Stimulated activated CD4-positive, alpha-beta T cell treated with anti-CD3 and anti-CD28 coated beads, Interleukin-15, amount 100 ng/mL, for 24 hours (primary cell): ENCODE measurements at regions not wholly inside any gene's neighbourhood (a gene's known extent, or its start where the extent isn't known, plus 50 kb on each side); places are given as distances from the start of the nearest gene placed in this dataset.
"Not testable (repeated sequence)": the region's sequence is repeated elsewhere in the genome, so short reads cannot be mapped to it uniquely, and the experiment has no call there.

Experiments used
- DNase-seq: peaks from one replicate; pipeline ENCODE4 v3.0.0-alpha.2; 2020

DNA sequence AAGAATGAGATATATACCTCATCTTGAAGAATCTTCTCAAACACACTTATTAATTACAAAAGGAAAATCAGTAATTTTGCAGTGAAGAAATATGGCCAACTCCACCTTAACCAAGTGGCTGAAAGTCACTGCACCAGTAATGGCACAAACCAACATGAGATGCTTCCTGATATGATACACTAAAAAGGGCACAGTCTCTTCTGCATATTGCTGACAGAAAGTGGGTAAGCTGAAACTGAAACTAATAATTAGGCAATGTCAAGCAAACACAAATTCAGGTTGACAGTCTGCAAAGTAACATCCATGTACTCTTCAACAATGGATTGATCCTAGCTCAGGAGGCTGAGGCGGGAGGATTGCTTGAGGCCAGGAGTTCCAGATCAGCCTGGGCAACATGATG is 56.1 kb downstream of the ZNF22 start:
- not testable (repeated sequence) for DNase-seq

DNA sequence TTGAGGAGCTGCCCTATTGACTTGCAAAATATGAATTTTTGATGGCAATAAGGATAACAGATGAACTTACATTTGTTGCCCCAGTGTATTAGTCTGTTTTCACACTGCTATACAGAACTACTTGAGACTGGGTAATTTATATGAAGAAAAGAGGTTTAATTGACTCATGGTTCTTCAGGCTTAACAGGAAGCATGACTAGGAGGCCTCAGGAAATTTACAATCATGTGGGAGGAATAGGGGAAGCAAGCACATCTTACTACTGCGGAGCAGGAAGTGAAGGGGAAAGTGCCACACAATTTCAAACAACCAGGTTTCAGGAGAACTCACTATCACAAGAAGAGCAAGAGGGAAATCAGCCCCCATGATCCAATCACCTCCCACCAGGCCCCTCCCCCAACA is 57.9 kb downstream of the ZNF22 start:
- DNase-seq = no peak

DNA sequence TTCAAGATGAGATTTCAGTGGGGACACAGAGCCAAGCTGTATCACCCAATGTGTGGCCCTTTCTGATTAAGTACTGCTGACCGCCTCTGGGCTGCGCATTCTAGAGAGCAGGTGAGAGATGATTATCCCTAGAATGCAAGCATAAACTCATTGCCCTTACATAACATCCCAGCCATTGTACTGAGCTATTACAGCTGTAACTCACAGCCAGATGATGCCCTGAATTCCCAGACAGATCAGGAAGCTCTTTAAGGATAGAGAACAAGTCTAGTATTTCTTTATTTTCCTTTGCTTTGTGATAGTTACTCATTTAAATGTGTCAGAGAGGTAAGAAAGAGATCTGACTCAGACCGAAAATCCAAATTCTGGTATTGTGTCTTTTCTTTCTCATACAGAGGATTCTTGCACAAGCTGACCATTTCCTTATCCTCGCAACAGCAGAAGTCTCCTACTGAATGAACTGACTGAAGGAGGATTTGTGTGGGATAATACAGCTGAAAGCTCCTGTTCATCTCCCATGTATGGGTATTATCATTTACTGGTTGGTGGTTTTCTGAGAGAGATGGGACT is 58.4 kb downstream of the ZNF22 start:
- no peak for DNase-seq

DNA sequence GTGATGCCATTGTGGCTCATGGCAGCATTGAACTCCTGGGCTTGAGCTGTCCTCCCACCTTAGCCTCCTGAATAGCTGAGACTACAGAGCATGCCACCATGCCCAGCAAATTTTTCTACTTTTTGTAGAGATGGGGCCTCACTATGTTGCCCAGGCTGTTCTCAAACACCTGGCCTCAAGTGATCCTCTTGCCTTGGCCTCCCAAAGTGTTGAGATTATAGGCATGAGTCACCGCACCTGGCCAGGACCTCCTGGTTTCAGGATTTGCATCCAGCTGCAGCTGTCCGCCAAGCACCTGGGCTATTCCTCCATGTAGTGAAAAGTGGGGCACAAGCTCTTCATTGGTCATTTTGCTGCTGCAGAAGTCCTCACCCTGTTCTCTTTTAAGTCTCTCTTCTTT is 58.9 kb downstream of the ZNF22 start:
- DNase-seq = no peak

DNA sequence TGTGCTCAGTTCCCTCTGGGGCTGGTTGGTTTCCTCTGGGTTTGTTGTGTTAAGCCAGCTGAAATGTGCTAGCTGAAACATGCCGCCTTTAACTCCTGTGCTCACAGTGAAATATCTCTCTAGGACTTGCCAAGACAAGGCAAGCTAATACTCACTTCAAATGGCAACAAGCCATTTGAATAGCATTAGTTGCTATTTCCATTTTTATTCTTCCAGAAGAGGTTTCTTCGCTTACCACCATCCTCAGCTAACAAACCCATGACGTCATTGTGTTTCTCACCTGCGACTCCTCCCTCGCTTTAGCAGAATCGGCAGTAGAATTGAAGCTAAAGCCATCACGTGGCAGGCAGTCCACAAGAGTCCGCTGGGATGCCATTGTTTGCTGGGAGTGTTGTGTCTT is 61.3 kb downstream of the ZNF22 start:
- no peak for DNase-seq

DNA sequence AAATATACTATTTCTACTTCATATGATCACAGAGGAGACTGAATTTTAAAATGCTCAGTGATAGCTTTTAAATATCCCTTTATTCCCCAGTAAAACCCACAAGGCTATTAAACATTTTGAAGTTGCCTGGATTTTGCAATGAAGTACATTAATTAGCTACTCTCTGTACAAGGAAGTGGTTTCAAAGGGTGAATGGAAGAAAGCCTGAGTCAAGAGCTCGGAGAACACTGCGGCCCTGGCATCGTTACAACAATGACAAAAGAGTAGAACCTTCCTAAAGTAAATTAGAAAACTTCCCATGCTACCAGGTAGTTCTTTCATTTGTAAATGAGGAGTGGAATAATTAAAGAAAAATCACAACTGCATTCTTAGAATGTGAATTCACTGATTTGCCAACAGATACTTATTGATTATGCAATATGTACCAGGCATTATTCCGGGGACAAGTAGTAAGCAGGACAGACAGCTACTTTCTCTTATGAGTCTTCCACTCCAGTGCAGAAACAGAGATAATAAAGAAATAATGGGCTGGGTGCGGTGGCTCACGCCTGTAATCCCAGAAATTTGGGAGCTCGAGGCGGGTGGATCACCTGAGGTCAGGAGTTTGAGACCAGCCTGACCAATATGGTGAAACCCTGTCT is 63.0 kb downstream of the ZNF22 start:
- DNase-seq = no peak

DNA sequence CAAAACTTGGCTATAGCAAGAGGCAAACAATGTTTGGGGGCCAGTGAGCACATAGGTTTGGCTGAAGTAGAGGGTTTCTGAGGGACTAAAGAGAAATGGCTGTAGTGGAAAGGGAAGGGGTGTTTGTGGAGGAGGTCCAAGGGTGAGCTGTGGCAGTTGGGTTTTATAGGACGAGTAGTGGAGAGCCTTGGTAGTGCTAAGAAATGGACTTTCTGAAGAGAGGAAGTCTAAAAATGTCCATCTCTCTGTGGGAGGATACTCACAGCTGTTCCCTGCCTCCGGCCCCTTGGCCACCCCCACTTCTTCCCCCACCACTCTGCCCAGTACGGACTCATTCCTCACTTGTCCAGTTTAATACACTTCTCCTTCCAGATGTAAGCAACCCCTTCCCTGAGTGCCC is 64.3 kb downstream of the ZNF22 start:
- no peak for DNase-seq

DNA sequence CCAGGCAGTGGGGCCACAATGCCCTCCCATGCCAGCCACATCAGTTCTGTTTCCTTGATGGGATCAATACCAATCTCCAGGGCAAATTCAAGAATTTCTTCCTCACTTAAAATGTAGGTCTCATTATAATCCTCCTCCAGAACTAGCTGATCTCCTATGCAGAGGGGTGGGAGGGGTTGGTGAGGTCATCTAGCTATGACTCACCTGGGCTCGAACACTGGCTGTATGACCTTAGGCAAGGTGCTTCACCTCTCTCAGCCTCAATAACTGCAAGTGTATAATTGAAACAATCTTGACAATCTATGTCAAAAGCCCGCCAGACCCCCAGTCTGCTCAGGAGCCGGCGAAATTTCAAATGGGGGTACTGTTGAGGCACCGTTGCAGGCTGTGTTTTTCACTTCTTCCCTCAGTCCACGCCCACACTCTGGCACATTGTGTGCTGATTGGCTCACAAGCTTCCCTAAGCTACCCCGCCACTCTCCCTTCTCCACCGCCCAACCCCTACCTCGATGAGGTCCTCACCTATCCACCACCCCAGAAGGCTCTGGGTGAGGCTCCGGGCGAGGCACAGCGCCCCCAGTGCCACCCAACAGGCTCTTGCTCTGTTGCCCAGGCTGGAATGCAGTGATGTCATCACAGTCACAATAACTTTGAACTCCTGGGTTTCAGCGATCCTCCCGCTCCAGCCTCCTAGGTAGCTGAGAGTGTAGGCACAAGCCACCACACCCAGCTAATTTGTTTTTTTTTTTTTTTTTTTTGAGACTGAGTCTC is 70.5 kb downstream of the ZNF22 start:
- no peak for DNase-seq

DNA sequence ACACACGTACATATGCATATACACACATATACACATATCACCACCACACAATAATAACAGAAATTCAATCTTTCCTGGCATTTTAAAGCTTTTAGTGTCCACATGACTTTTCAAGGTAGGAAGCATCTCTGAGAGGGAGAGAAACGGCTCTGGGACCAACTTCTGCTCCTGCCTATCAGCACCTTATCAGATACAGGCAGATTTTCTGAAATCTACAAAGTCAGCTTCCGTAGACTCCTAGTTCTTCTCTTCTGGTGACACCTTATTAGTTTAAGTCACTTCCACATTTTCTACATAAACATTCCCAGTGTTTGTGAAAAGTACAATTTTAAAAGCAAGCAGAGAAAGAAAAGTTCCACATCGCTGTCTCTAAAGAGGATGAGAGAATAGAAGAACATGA is 74.5 kb downstream of the ZNF22 start:
- DNase-seq = no peak

DNA sequence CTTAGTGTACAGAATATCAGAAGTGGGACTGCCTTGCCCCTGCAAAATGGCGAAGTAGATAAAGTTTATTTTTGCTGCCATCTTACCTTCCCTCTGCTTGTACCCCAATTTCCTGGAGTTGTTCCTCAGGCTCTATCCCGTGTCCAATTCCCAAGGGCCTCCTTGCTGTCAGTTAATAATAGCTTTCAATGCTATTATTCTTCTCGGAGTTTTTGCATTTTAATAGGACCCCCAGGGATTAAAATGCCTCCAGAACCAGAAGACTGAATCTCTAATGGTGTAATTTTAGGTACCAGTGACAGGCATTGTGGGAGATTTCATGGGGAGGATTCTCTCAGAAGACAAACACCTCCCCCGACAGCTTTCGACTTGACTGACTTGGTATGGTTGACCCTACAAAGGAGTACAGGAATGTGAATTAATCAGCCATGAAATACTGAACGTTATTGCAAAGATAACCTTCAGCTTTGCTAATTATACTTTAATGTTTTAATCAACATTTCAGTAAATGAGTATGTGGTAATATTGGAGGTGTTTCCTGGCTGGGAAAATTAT is 75.2 kb downstream of the ZNF22 start:
- no peak for DNase-seq

DNA sequence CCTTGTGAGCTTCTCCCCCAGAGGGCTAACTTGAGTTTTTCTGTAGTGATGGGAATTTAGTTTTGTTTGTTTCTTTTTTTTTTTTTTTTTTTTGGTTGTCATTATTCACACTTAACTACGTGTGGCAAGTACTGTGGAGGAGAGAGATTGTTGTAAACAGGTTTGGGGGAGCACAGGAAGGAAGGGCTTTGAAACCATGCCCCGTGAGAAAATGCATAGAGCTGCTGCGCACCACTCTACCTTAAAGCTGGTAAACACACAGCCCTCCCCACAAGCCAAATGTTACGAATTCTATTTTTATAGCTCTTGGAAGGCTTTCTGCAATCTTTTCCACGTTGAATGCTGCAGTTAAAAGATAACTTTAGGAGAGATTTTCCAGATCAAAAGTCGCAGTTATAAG is 76.2 kb downstream of the ZNF22 start:
- no peak for DNase-seq

DNA sequence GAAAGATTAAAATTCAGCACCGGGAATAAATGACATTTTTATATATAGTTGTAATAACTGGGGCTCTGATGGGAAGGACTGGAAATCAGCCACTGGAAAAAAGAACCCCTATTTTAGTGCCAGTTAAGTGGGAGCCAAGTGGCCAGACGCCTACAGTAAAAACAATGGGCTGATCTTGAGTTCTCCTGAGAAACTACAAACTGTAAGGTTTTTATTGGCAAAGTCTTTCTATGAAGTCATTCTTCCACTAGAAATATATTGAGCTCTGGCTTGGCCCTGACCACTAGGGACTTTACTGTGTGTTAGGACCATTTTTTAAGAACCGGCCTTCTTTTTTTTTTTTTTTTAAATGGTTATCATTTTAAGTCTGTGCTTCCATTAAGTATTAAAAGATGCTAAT is 79.6 kb downstream of the ZNF22 start:
- DNase-seq = no peak

DNA sequence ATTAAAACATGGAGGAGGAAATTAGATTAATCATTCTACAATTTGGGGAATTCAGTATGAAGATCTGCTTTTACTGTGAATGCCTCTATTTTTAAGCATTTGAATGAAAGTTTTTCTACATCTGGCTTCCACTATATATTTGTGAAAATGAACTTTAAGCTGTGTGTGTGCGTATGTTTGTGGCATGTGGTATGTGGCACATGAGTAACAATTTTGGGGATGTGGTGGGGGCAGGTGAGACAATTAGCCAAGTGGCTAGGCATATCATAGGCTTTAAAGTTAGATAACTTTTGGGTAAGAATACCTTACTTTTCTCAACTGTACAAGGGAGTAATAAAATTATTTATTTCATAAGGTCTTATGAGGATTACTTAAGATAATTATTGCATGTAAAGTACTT is 81.5 kb downstream of the ZNF22 start:
- DNase-seq = no peak

DNA sequence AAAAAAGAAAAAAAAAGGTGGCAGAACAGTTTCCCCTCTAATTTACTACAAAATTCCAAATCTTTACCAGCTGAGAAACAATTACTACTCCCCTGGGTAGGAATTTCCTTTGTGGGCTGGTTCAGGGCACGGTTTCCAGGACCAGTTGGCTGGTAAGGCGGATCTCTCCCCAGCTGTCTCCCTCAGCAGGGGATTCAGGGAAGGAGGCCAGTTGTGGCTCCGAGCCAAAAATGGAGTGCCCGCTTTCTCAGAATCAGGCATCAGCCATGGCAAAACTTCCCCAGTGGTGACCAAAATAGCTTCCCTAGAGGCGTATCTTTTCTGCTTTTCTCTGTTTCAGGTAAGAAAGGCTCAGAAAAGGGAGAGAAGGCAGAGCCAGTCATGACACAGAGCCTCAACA is 91.2 kb downstream of the ZNF22 start:
- DNase-seq = no peak

DNA sequence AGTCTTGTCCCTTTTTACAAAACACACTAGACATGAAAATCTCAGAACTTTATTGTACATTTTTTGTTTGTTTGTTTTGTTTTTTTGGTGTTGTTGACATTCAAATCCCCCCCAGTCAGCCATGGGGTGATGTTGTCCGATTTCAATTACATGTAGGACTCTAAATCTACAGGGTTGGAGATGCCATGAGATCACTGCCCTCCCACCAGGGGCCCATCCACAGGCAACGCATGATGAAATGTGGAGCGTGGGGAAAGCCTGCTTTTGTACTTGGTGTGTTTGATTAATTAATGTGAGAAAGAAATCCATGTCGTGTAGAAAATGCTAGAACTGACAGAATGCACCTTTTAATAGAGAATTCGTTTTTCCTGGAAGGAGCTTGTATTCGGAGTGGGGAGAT is 93.2 kb downstream of the ZNF22 start:
- no peak for DNase-seq

DNA sequence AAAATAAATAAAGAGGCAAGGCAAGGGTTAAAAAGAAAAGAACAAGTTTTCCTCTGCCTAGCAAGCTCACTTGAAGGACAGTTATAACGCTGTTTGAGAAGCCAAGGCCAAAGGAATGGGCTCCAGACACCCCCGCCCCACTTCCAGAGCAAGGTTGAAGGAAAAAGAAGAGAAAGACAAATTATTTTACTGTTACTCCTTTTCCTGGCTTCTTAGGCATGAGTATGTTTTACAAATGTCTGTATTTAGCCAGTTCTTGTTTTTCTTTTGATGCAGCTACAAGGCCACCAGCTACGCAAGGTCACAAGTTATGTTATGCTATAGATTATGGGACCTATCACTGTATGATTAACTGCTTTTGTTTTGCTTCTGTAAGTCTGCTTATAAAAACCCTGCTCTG is 94.6 kb downstream of the ZNF22 start:
- DNase-seq = no peak

DNA sequence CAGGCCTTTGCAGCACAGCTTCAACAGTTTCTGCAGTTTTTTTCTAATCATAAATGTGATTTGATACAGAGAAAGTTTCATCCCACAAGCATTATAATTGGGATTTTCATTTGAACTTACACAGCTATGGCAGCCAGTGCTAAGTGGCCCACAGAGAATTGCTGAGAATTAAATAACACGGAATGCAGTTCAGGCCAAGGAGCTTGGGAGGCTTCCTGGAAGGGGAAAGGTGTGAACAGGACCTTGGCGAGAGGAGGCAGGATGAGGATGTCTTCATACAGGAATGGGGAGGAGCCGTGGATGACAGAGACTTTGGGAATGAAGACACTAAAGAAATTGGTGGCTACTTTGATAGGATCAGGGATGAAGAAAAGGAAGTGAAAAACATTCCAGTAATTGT is 95.3 kb downstream of the ZNF22 start:
- DNase-seq = no peak

DNA sequence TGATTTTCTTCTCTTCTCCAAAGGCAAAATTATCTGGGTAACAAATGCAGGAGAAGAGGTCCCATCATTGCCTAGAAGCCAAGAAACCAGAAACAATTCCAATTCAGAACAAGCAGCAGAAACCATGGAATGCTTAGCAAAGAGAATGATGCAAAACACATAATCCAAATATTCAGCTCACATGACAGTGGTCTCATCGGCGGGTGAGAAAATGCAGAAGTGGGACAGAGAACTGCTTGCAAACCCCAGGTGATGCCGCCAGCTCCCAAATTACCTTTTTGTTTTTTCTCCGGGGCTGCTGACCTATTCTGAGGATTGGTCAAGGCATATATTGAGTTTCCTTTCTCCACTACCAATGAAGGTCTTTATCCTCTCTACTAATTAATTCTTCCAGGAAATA is 99.7 kb downstream of the ZNF22 start:
- DNase-seq = no peak

DNA sequence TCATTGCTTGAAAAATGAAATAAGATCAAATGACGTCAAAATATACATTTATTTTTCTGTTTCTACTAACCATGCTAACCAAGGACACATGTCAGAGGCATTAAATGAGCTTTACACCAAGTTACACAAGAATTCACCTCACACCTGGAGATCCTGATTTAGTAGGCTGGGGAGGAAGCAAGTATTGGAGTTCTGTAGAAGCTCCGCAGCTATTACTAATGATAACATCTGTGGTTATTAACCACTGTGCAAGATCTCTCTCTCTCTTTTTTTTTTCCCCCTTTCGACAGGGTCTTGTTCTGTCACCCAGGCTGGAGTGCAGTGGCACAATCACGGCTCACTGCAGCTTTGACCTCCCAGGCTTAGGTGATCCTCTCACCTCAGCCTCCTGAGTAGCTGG is 104.0 kb downstream of the ZNF22 start:
- no peak for DNase-seq

DNA sequence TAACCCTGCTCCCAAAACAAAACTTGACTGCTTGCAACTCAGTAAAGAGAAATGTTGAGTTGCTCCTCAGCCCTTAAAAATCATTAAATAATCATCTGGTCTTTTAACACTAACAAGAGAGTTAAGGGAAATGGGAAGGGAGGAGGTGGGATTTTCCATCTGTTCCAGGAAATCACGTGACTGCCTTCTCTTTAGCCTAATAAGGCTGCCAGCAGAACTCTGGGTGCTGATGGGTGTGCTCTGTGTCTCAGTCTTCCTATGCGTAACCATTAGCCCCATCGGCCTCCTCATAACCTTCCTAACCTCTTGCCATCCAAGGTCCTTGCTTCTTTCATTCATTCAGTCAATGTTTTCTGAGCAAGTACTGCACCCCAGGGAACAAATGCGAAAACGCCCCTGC is 104.6 kb downstream of the ZNF22 start:
- DNase-seq = not testable (repeated sequence)

DNA sequence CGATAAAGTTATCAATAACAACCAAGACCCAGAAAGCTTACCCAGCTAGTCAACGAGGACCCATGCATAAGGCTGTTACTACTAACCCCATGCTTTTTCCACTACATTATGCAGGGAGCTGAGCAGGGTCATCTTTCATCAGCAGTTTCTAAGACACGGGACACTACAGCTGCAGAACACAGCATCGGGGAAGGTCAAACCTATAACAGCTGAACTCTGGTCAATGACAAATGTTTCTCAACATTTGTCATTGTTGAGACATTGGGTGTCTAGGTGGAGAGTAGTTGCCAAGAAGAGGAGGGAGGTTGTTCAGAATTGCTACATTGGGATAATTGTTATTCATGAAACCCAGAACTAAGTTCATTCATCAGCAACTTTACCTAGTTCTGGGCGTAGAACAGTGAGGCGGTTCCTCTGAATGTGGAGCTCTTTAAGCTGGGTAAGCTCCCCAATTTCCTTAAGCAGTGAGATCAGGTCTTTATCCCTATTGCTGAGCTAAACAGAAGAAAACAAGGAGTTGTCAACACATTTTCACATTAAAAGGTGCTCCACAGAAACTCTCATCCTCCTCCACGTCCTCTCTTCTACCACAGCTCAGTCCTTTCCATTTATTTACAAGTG is 105.6 kb downstream of the ZNF22 start:
- DNase-seq = no peak

DNA sequence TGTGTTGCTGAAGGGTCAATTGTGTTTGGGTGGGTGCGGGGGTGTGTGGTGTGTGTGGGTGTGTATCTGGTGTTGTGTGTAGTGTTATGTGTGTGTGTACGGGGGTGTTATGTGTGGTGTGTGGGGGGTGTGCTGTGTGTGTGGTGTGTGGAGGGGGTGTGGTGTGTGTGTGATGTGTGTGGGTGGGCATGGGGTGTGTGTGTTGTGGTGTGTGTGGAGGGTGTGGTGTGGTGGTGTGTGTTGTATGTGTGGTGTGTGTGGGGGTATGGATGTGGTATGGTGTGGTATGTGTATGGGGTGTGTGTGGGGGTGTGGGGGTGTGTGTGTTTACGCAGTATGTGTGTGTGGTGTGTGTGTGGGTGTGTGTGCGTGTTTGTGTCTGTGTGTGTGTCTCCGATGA is 110.8 kb downstream of the ZNF22 start:
- DNase-seq = no peak

DNA sequence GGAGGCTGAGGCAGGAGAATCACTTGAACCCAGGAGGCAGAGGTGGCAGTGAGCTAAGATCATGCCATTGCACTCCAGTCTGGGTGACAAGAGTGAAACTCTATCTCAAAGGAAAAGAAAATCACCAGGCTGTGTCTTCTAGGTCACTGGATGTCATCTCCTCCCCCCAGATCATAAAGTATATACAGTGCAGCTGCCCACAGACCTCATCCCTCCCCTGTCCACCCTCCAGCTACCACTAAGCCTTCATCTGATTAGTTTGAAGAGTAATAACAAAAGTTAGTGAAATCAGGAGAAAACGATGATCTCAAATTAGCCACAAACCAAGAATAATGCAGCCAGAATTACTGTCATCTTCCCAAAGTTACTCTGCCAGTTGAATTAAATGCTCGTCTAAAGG is 117.2 kb downstream of the ZNF22 start:
- DNase-seq = not testable (repeated sequence)

DNA sequence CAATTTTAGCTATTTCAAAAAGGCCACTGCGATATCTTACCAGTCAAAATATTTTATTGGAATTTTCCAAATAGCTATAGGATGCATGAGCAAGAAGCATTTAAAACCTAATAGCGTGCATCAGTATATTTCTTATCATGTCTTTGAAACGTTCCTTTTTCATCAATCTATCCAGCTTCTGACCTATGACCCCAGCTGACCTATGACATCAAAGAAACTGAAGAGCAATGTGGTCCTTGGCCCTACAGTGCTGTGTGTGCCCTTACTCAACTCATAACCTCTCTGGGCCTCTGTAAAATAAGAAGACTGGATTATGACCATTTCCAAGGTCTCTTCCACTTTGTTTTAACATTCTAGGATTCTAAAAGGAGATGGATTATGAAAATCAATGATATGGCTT is 118.2 kb downstream of the ZNF22 start:
- no peak for DNase-seq
